OCI-LY1 (cell line): ENCODE measurements at regions not wholly inside any gene's neighbourhood (a gene's known extent, or its start where the extent isn't known, plus 50 kb on each side); places are given as distances from the start of the nearest gene placed in this dataset.

Source experiments
- H2AFZ ChIP-seq: fragments of 200-600 bp; sonication (generic), shearing (Covaris generic); 2 replicates; pipeline ENCODE4 v1.6.0; 2014; ENCODE audit warnings: antibody characterized with exemption, mild to moderate bottlenecking, low read length
- H3F3A ChIP-seq: fragments of 200-600 bp; sonication (generic), shearing (Covaris generic); 2 replicates; pipeline ENCODE4 v1.6.0; 2014; ENCODE audit warnings: mild to moderate bottlenecking, antibody characterized with exemption, low read length, moderate library complexity; ENCODE audit not compliant: insufficient read depth
- H3K27ac ChIP-seq: fragments of 200-600 bp; sonication (generic); 2 replicates; pipeline ENCODE4 v1.5.1; 2014; ENCODE audit warnings: low read length, mixed run types, mild to moderate bottlenecking, low read depth; ENCODE audit not compliant: poor library complexity, severe bottlenecking
- H3K27me3 ChIP-seq: fragments of 200-600 bp; sonication (generic); 2 replicates; pipeline ENCODE4 v1.6.0; 2014; ENCODE audit warnings: antibody characterized with exemption, mild to moderate bottlenecking, low read length, moderate library complexity; ENCODE audit not compliant: insufficient read depth
- H3K36me3 ChIP-seq: fragments of 200-600 bp; sonication (generic); 2 replicates; pipeline ENCODE4 v1.6.1; 2014; ENCODE audit warnings: mild to moderate bottlenecking, antibody characterized with exemption, low read length, moderate library complexity, mixed read lengths; ENCODE audit not compliant: insufficient read depth
- H3K4me1 ChIP-seq: fragments of 200-600 bp; sonication (generic); 2 replicates; pipeline ENCODE4 v1.5.1; 2014; ENCODE audit warnings: mild to moderate bottlenecking, low read length, moderate library complexity; ENCODE audit not compliant: insufficient read depth, severe bottlenecking
- H3K4me2 ChIP-seq: fragments of 200-600 bp; sonication (generic), shearing (Covaris generic); 2 replicates; pipeline ENCODE4 v1.6.1; 2014; ENCODE audit warnings: low read length
- H3K4me3 ChIP-seq: fragments of 200-600 bp; sonication (generic); 2 replicates; pipeline ENCODE4 v1.5.1; 2014; ENCODE audit warnings: low read length, low read depth, mild to moderate bottlenecking, mixed read lengths; ENCODE audit not compliant: poor library complexity, severe bottlenecking
- H3K79me2 ChIP-seq: fragments of 200-600 bp; shearing (Covaris generic); 2 replicates; pipeline ENCODE4 v1.6.1; 2016; ENCODE audit warnings: mixed run types, low read length, mixed read lengths; ENCODE audit not compliant: insufficient read depth
- H3K9ac ChIP-seq: fragments of 200-600 bp; sonication (generic), shearing (Covaris generic); 2 replicates; pipeline ENCODE4 v1.6.1; 2014; ENCODE audit warnings: mild to moderate bottlenecking, low read length, mixed read lengths
- H3K9me2 ChIP-seq: fragments of 200-600 bp; sonication (generic), shearing (Covaris generic); 2 replicates; pipeline ENCODE4 v1.6.1; 2014; ENCODE audit warnings: low read depth, mild to moderate bottlenecking, low read length, mixed read lengths
- H3K9me3 ChIP-seq: fragments of 200-600 bp; shearing (Covaris generic); 2 replicates; pipeline ENCODE4 v1.6.1; 2014; ENCODE audit warnings: low read length, mixed read lengths
- H4K20me1 ChIP-seq: fragments of 200-600 bp; sonication (generic), shearing (Covaris generic); 2 replicates; pipeline ENCODE4 v1.6.0; 2016; ENCODE audit warnings: mild to moderate bottlenecking, low read length; ENCODE audit not compliant: insufficient read depth
- EZH2 ChIP-seq: fragments of 200-600 bp; sonication (generic), shearing (Covaris generic); IDR thresholded peaks from 2 replicates; pipeline ENCODE4 v1.8.0; 2017; ENCODE audit warnings: borderline replicate concordance, mixed run types, mild to moderate bottlenecking, antibody characterized with exemption, low read length, moderate library complexity, mixed read lengths
- TF ChIP-seq, protein P1 (sequence below): fragments of 200-600 bp; sonication (generic), shearing (Covaris generic); IDR thresholded peaks from 2 replicates; pipeline ENCODE4 v1.5.1; 2017; ENCODE audit warnings: mild to moderate bottlenecking, antibody characterized with exemption, low read length, moderate library complexity, mixed read lengths

DNA sequence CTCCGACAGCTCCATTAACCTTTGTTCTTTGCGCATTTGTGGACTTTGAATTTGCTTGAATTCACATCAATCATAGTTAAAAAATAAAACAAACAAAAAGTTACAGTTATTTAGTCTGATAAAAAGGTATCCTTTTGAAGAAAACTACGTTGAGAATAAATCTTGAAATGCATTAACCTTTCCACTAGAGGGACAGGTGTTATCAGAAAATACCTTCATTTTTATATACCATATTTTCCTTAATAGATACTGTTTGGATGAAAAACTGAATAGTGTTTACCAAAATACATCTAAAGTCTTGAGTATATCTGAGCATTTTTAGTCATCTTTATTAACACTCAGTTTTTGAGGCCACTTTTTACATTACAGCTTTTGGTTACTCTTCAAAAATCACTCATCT is 371.9 kb downstream of the ZWINT start:
- Histone ChIP-seq H3K27me3 (no peaks in the 10 kb centered on the region), H2AFZ (no peak overlapping the region), H3K4me2 (no peak overlapping the region), H3K9ac (no peak overlapping the region), H4K20me1 (no peaks in the 10 kb centered on the region), H3K9me3 (no peaks in the 10 kb centered on the region), H3K4me3 (no peak overlapping the region), H3K27ac (no peak overlapping the region), H3K9me2 (no peaks in the 10 kb centered on the region), H3K36me3 (no peaks in the 10 kb centered on the region), H3K4me1 (no peaks in the 10 kb centered on the region), H3F3A (no peaks in the 10 kb centered on the region), H3K79me2 (no peaks in the 10 kb centered on the region)
- TF ChIP-seq, protein P1, sequence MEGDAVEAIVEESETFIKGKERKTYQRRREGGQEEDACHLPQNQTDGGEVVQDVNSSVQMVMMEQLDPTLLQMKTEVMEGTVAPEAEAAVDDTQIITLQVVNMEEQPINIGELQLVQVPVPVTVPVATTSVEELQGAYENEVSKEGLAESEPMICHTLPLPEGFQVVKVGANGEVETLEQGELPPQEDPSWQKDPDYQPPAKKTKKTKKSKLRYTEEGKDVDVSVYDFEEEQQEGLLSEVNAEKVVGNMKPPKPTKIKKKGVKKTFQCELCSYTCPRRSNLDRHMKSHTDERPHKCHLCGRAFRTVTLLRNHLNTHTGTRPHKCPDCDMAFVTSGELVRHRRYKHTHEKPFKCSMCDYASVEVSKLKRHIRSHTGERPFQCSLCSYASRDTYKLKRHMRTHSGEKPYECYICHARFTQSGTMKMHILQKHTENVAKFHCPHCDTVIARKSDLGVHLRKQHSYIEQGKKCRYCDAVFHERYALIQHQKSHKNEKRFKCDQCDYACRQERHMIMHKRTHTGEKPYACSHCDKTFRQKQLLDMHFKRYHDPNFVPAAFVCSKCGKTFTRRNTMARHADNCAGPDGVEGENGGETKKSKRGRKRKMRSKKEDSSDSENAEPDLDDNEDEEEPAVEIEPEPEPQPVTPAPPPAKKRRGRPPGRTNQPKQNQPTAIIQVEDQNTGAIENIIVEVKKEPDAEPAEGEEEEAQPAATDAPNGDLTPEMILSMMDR: no peak; the same call in 1 of the 2 replicates
- no peak for TF ChIP-seq EZH2

DNA sequence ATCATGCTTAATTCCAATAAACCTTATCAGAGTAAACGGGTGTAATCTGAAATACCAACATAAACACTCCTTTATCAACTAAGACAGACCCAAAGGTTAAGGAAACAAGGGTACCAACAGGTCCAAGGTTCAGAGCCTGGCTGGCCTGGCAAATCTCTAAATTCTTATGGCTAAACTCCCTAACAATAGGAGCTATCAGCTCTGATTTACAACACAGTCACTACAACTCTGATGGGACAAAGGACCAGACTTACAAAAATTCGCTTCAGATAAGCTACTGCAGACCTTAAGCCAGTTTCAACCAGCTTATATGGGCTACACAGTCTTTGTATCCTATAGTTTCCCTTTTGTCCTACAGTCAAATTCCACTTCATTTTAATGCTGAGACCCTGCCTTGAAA is 381.9 kb downstream of the ZWINT start:
- H3K79me2 ChIP-seq: no peaks in the 10 kb centered on the region

DNA sequence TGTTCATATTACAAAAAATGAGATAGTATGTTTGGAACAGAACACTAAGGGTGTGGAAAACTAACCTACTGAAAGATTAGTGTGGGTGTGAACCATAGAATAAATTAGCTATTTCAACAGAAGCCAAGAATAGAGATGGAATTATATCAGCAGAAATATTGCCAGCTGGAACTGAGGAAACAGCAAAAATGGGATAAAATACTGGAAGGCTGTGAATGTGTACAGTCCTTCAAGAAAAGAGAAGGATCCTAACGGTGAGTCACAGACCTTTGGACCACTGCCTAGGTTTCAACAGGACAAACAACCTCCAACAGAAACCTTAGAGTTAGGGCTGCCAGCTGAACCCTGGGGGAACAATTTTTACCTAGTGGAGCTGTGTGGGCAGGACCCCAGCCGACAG is 395.0 kb downstream of the ZWINT start:
- Histone ChIP-seq H2AFZ (no peak overlapping the region), H3K36me3 (no peaks in the 10 kb centered on the region), H3K79me2 (no peaks in the 10 kb centered on the region), H3F3A (no peaks in the 10 kb centered on the region), H3K4me3 (no peak overlapping the region), H3K9me2 (no peaks in the 10 kb centered on the region), H3K27ac (no peak overlapping the region), H3K27me3 (no peaks in the 10 kb centered on the region), H3K4me1 (no peaks in the 10 kb centered on the region), H3K4me2 (no peak overlapping the region), H3K9ac (no peak overlapping the region), H3K9me3 (no peaks in the 10 kb centered on the region), H4K20me1 (no peaks in the 10 kb centered on the region)
- no peak for TF ChIP-seq EZH2
- TF ChIP-seq, protein P1: no peak

More for the DNA sequence above, 381.9 kb downstream of the ZWINT start:
- Histone ChIP-seq H3K27ac (no peak overlapping the region), H3K4me1 (no peaks in the 10 kb centered on the region), H3K27me3 (no peaks in the 10 kb centered on the region), H4K20me1 (no peaks in the 10 kb centered on the region), H3F3A (no peaks in the 10 kb centered on the region), H3K9me3 (no peaks in the 10 kb centered on the region), H3K9ac (no peak overlapping the region), H2AFZ (no peak overlapping the region), H3K4me3 (no peak overlapping the region), H3K4me2 (no peak overlapping the region), H3K36me3 (no peaks in the 10 kb centered on the region), H3K9me2 (no peaks in the 10 kb centered on the region)
- no peak for TF ChIP-seq EZH2
- TF ChIP-seq, protein P1: no peak
